Transverse colon (tissue), 3 donors: ENCODE measurements at regions not wholly inside any gene's neighbourhood (a gene's known extent, or its start where the extent isn't known, plus 50 kb on each side); places are given as distances from the start of the nearest gene placed in this dataset.

Source experiments
- CTCF ChIP-seq, 5 experiments: fragments of 200-600 bp in 3 of 5; fragments of 450-650 bp in 2 of 5; sonication (generic) in 3 of 5; IDR thresholded peaks; 1 replicate in 2 of 5; 2 replicates in 3 of 5; pipeline ENCODE4 v1.5.1; 2016 to 2017; ENCODE audit warnings: antibody characterized with exemption in 5 of 5, inconsistent platforms in 3 of 5, mild to moderate bottlenecking in 2 of 5, moderate library complexity in 1 of 5
- POLR2A ChIP-seq: fragments of 450-650 bp; IDR thresholded peaks from one replicate; pipeline ENCODE4 v1.6.1; 2016; ENCODE audit warnings: antibody characterized with exemption, mild to moderate bottlenecking, moderate library complexity

- TF ChIP-seq POLR2A, result no peak
- TF ChIP-seq CTCF (IDR thresholded peaks at IDR 0.05), result no peak
Measured at GRCh38 chr14:103214461-103214958, 91.2 kb downstream of the TNFAIP2 start.
